Gastrocnemius medialis (tissue), 4 donors: ENCODE measurements at regions not wholly inside any gene's neighbourhood (a gene's known extent, or its start where the extent isn't known, plus 50 kb on each side); places are given as distances from the start of the nearest gene placed in this dataset.

Experiments
- CTCF ChIP-seq, 5 experiments: fragments of 450-650 bp in 3 of 5; fragments of 200-600 bp in 2 of 5; sonication (generic) in 2 of 5; IDR thresholded peaks in 4 of 5; conservative IDR thresholded peaks in 1 of 5; 1 replicate in 4 of 5; 2 replicates in 1 of 5; pipeline ENCODE4 v1.5.1; 2016 to 2019; ENCODE audit warnings: antibody characterized with exemption in 5 of 5, mild to moderate bottlenecking in 3 of 5, moderate library complexity in 3 of 5
- POLR2A ChIP-seq, 2 donors: fragments of 450-650 bp; IDR thresholded peaks; one replicate each; pipeline ENCODE4 v1.6.1; 2017; ENCODE audit warnings: antibody characterized with exemption in 2 of 2, mild to moderate bottlenecking in 2 of 2, moderate library complexity in 2 of 2

GRCh38 chr9:108184941-108185340 lies 670.8 kb downstream of the ACTL7B start:
- TF ChIP-seq CTCF (IDR thresholded peaks at IDR 0.05 in 4 of 5, conservative IDR thresholded peaks at IDR 0.05 in 1 of 5), result no peak
- TF ChIP-seq POLR2A (IDR thresholded peaks at IDR 0.05), result no peak
